Fibroblast of villous mesenchyme (primary cell): ENCODE measurements at regions not wholly inside any gene's neighbourhood (a gene's known extent, or its start where the extent isn't known, plus 50 kb on each side); places are given as distances from the start of the nearest gene placed in this dataset.
A peak's percentile ranks its signal among the peaks of the same experiment; 100 is the strongest.

Source experiments
- DNase-seq: peaks from one replicate; pipeline ENCODE4 v3.0.0-alpha.2; 2010; ENCODE audit warnings: low read depth
- H3K4me3 ChIP-seq: 2 replicates; pipeline ENCODE4 v1.5.1; 2011; ENCODE audit warnings: low read depth, mild to moderate bottlenecking, low read length
- TF ChIP-seq, protein P1 (sequence below): IDR thresholded peaks from 2 replicates; pipeline ENCODE4 v1.5.1; 2012; ENCODE audit warnings: low read depth, mild to moderate bottlenecking, low read length; ENCODE audit not compliant: insufficient read depth

DNA sequence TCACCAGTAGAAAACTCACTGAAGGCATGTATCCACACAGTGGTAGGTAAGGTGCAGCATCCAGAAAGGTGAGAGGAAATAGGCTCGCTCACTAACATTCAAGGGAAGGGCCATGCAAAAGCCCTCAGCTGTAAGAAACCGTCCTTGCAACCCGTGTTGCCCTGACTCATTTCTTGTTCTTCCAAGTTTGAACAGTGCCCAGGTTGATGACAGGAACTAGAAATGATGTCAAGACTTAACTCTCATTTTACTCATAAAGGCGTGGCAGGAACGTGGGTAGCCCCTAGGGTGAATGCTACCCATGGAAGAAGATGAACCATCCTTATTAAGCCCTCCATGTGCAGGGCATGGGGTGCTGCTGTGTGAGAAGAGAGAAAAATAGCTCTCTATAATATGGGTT lies 187.6 kb downstream of the CD83 start:
- no peak overlapping the region for H3K4me3 ChIP-seq
- DNase-seq: no peak
- TF ChIP-seq, protein P1, sequence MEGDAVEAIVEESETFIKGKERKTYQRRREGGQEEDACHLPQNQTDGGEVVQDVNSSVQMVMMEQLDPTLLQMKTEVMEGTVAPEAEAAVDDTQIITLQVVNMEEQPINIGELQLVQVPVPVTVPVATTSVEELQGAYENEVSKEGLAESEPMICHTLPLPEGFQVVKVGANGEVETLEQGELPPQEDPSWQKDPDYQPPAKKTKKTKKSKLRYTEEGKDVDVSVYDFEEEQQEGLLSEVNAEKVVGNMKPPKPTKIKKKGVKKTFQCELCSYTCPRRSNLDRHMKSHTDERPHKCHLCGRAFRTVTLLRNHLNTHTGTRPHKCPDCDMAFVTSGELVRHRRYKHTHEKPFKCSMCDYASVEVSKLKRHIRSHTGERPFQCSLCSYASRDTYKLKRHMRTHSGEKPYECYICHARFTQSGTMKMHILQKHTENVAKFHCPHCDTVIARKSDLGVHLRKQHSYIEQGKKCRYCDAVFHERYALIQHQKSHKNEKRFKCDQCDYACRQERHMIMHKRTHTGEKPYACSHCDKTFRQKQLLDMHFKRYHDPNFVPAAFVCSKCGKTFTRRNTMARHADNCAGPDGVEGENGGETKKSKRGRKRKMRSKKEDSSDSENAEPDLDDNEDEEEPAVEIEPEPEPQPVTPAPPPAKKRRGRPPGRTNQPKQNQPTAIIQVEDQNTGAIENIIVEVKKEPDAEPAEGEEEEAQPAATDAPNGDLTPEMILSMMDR: no peak

DNA sequence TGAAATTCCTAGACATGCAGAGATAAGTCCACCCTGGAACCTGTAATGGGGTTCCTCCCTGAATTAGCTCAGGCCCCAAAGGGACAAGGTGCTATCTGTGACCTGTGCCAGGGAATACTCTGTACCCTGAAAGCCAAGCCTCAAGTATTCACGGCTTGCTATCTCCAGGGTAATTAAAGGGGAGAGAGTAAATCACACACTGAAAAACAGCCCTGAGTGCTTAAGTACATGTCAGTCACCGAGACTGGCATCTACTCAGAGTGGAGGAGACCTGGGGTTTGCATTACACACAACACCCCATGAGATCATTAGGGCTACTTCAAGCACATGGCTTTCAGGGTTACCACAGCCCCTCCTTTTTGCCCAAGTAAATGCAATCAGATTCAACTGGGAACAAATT lies 188.1 kb downstream of the CD83 start:
- TF ChIP-seq, protein P1: no peak
- DNase-seq: no peak

DNA sequence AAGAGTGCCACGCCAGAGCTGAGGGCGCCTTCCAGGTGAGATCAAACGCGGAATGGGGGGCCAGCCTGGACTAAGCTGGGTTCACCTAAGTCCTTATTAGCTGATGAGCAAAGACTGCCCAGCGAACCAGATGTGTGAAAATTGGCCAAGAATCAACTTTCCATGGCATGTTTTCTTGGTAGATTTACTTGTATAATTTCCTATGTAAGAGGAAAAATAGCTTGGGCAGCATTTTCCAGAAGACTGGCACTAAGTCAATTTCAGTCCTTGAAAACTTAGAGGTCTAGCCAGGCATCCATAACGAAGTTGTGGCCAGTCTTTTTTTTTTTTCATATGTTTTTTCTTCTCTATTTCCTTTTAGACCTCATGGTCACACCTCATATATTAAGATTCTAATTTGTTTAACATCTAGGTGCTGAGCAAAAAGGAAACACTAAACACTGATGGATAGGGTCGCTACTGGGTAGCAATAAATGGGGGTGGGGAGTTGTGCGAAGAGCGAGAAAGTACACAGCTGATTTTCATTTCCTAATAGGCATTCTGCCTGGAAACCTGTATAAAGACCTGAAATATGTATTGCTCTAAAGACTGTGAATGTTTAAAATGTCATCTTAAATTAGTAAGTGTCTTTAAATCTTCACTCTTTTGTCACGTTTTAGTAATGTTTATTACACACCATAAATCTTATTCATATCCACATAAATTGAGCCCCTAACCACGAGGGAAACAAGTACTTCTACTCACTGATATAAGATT lies 188.8 kb downstream of the CD83 start:
- H3K4me3 ChIP-seq: no peak overlapping the region
- DNase-seq: no peak
- TF ChIP-seq, protein P1: no peak

More for the DNA sequence above, 188.1 kb downstream of the CD83 start:
- H3K4me3 ChIP-seq: no peak overlapping the region

DNA sequence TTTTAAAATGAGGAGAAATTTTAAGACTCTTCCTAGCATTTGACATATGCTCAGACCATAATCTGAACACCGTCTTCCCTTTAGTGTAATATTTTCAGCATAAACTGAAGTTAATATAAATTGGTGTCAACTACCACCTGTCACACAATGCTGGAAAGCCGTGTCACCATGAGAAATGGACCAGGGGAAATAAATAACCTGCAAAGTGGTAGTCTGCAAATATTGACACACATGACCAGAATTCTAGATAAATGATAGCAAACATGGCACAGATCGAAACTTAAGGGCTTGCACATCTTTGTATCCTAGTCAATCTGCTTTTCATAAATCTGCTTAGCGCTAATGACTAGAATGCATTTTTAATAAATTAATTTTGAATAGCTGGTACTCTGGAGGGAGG lies 191.9 kb downstream of the CD83 start:
- no peak for DNase-seq
- H3K4me3 ChIP-seq: no peak overlapping the region
- TF ChIP-seq, protein P1: no peak

DNA sequence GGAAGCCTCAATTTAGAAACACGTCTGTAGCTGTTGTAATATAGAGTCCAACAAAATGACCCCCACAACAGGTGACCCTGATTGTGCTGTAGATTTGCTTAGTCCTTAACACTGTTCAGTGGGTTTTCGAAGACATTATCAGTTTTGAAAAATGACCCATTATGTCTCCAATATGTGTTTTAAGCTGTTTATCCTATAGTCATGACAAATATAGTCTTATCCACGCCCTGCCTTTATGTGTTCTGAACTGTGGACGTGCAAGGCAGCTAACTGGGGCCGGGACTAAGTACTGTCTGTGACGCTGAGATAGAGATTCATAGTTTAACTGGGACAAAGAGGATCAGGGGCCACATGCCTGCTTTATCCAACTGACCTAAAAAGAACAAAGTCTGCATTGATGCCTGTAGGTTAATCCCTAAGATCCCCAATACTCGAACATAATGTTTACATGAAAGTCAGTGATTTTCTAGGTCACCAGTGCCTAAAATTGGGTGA lies 192.4 kb downstream of the CD83 start:
- TF ChIP-seq, protein P1: no peak
- no peak overlapping the region for H3K4me3 ChIP-seq
- DNase-seq: no peak

DNA sequence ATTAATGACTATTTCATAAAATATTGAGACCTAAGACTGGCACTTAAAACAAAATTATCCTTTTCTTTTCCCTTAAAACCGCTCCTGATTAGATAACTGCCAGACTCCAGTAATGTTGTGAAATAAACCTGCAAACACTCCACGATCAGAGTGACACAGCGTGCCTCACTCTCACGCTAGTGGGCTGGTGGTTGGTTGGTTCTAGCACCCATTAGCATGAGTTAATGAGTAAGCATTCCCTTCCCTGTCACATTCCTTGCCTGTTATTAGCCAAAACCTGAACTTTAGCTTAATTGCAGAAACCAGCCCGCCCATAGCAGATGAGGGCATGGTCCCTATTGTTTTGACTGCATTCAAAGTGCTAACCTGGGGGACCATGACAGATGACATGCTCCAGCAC lies 193.4 kb downstream of the CD83 start:
- TF ChIP-seq, protein P1: no peak
- no peak overlapping the region for H3K4me3 ChIP-seq
- DNase-seq: peak; percentile 14
